ENCODE measurements at regions not wholly inside any gene's neighbourhood (a gene's known extent, or its start where the extent isn't known, plus 50 kb on each side); places are given as distances from the start of the nearest gene placed in this dataset.

- Histone ChIP-seq H3K27me3 (replicated peaks) (no peaks in the 10 kb centered on the region), H3K4me3 (no peak overlapping the region), H3K27ac (peak overlapping the region; percentile 57), H3K9me3 (replicated peaks) (no peaks in the 10 kb centered on the region; the same call in 1 of the 2 replicates), H3K4me1 (replicated peaks) (peaks cover 25% of the 10 kb centered on the region), H3K36me3 (no peaks in the 10 kb centered on the region)
- DNase-seq (ENCODE audit: low read depth in 1 of 2, low spot score in 2 of 2), result peak in 1 of 2 experiments; percentile 13
Observed at GRCh38 chr9:108535526-108535925, 320.3 kb downstream of the ACTL7B start.

GRCh38 chr9:108534741-108535140 is 321.0 kb downstream of the ACTL7B start:
- H3K9me3 ChIP-seq (replicated peaks), result no peaks in the 10 kb centered on the region; the same call in 1 of the 2 replicates
- peaks cover 25% of the 10 kb centered on the region for H3K4me1 ChIP-seq (replicated peaks)
- DNase-seq (ENCODE audit: low read depth in 1 of 2, low spot score in 2 of 2), result peak in 1 of 2 experiments; percentile 39
- no peaks in the 10 kb centered on the region for H3K36me3 ChIP-seq
- peak overlapping the region; percentile 57 for H3K27ac ChIP-seq
- no peak overlapping the region for H3K4me3 ChIP-seq
- H3K27me3 ChIP-seq (replicated peaks), result no peaks in the 10 kb centered on the region

GRCh38 chr9:108530141-108530540 is 325.6 kb downstream of the ACTL7B start:
- no peaks in the 10 kb centered on the region for H3K9me3 ChIP-seq (replicated peaks)
- no peak for DNase-seq (ENCODE audit: low read depth in 1 of 2, low spot score in 2 of 2)
- H3K36me3 ChIP-seq, result no peaks in the 10 kb centered on the region
- no peak overlapping the region for H3K4me3 ChIP-seq
- H3K4me1 ChIP-seq (replicated peaks), result peaks cover 10% of the 10 kb centered on the region
- no peak overlapping the region for H3K27ac ChIP-seq
- no peaks in the 10 kb centered on the region for H3K27me3 ChIP-seq (replicated peaks)

GRCh38 chr9:108528231-108528630 is 327.6 kb downstream of the ACTL7B start:
- Histone ChIP-seq H3K27me3 (replicated peaks) (no peaks in the 10 kb centered on the region), H3K4me3 (no peak overlapping the region), H3K27ac (no peak overlapping the region), H3K4me1 (replicated peaks) (no peaks in the 10 kb centered on the region), H3K36me3 (no peaks in the 10 kb centered on the region), H3K9me3 (replicated peaks) (no peaks in the 10 kb centered on the region)
- DNase-seq (ENCODE audit: low read depth in 1 of 2, low spot score in 2 of 2), result no peak

GRCh38 chr9:108526518-108526917 is 329.3 kb downstream of the ACTL7B start:
- no peak overlapping the region for H3K27ac ChIP-seq
- H3K4me1 ChIP-seq (replicated peaks), result no peaks in the 10 kb centered on the region
- no peaks in the 10 kb centered on the region for H3K27me3 ChIP-seq (replicated peaks)
- no peaks in the 10 kb centered on the region for H3K9me3 ChIP-seq (replicated peaks)
- DNase-seq (ENCODE audit: low read depth in 1 of 2, low spot score in 2 of 2), result no peak
- no peaks in the 10 kb centered on the region for H3K36me3 ChIP-seq
- H3K4me3 ChIP-seq, result no peak overlapping the region

- no peak overlapping the region for H3K4me3 ChIP-seq
Observed at GRCh38 chr9:108525186-108525585, 330.6 kb downstream of the ACTL7B start.

GRCh38 chr9:108521063-108521590 is 334.7 kb downstream of the ACTL7B start:
- Histone ChIP-seq H3K27me3 (replicated peaks) (no peaks in the 10 kb centered on the region), H3K4me1 (replicated peaks) (no peaks in the 10 kb centered on the region), H3K36me3 (no peaks in the 10 kb centered on the region), H3K4me3 (no peak overlapping the region), H3K27ac (no peak overlapping the region), H3K9me3 (replicated peaks) (no peaks in the 10 kb centered on the region)
- no peak for DNase-seq (ENCODE audit: low read depth in 1 of 2, low spot score in 2 of 2)

More at GRCh38 chr9:108525186-108525585, 330.6 kb downstream of the ACTL7B start:
- no peak for DNase-seq (ENCODE audit: low read depth in 1 of 2, low spot score in 2 of 2)
- Histone ChIP-seq H3K36me3 (no peaks in the 10 kb centered on the region), H3K4me1 (replicated peaks) (no peaks in the 10 kb centered on the region), H3K9me3 (replicated peaks) (no peaks in the 10 kb centered on the region), H3K27me3 (replicated peaks) (no peaks in the 10 kb centered on the region), H3K27ac (no peak overlapping the region)

- Histone ChIP-seq H3K4me1 (replicated peaks) (no peaks in the 10 kb centered on the region), H3K4me3 (no peak overlapping the region), H3K27ac (no peak overlapping the region), H3K27me3 (replicated peaks) (no peaks in the 10 kb centered on the region), H3K36me3 (no peaks in the 10 kb centered on the region), H3K9me3 (replicated peaks) (no peaks in the 10 kb centered on the region)
- no peak for DNase-seq (ENCODE audit: low read depth in 1 of 2, low spot score in 2 of 2)
Observed at GRCh38 chr9:108519437-108519836, 336.3 kb downstream of the ACTL7B start.

- H3K27ac ChIP-seq, result no peak overlapping the region
Observed at GRCh38 chr9:108517651-108518365, 338.0 kb downstream of the ACTL7B start.

GRCh38 chr9:108516391-108516790 is 339.4 kb downstream of the ACTL7B start:
- DNase-seq (ENCODE audit: low read depth in 1 of 2, low spot score in 2 of 2), result no peak
- Histone ChIP-seq H3K4me1 (replicated peaks) (no peaks in the 10 kb centered on the region), H3K27ac (no peak overlapping the region), H3K27me3 (replicated peaks) (no peaks in the 10 kb centered on the region), H3K4me3 (no peak overlapping the region), H3K9me3 (replicated peaks) (no peaks in the 10 kb centered on the region), H3K36me3 (no peaks in the 10 kb centered on the region)

More at GRCh38 chr9:108517651-108518365, 338.0 kb downstream of the ACTL7B start:
- DNase-seq (ENCODE audit: low read depth in 1 of 2, low spot score in 2 of 2), result no peak
- Histone ChIP-seq H3K36me3 (no peaks in the 10 kb centered on the region), H3K4me3 (no peak overlapping the region), H3K27me3 (replicated peaks) (no peaks in the 10 kb centered on the region), H3K4me1 (replicated peaks) (no peaks in the 10 kb centered on the region), H3K9me3 (replicated peaks) (no peaks in the 10 kb centered on the region)

- Histone ChIP-seq H3K9me3 (replicated peaks) (no peaks in the 10 kb centered on the region), H3K4me3 (no peak overlapping the region)
Observed at GRCh38 chr9:108515856-108516255, 339.9 kb downstream of the ACTL7B start.

GRCh38 chr9:108512426-108513173 is 343.2 kb downstream of the ACTL7B start:
- Histone ChIP-seq H3K4me1 (replicated peaks) (no peaks in the 10 kb centered on the region), H3K9me3 (replicated peaks) (no peaks in the 10 kb centered on the region), H3K4me3 (no peak overlapping the region), H3K36me3 (no peaks in the 10 kb centered on the region), H3K27me3 (replicated peaks) (no peaks in the 10 kb centered on the region), H3K27ac (no peak overlapping the region)
- DNase-seq (ENCODE audit: low read depth in 1 of 2, low spot score in 2 of 2), result no peak

More at GRCh38 chr9:108515856-108516255, 339.9 kb downstream of the ACTL7B start:
- DNase-seq (ENCODE audit: low read depth in 1 of 2, low spot score in 2 of 2), result no peak
- H3K36me3 ChIP-seq, result no peaks in the 10 kb centered on the region
- H3K27ac ChIP-seq, result no peak overlapping the region
- no peaks in the 10 kb centered on the region for H3K27me3 ChIP-seq (replicated peaks)
- H3K4me1 ChIP-seq (replicated peaks), result no peaks in the 10 kb centered on the region

GRCh38 chr9:108511307-108511706 is 344.5 kb downstream of the ACTL7B start:
- no peak for DNase-seq (ENCODE audit: low read depth in 1 of 2, low spot score in 2 of 2)
- Histone ChIP-seq H3K4me1 (replicated peaks) (no peaks in the 10 kb centered on the region), H3K27me3 (replicated peaks) (no peaks in the 10 kb centered on the region), H3K4me3 (no peak overlapping the region), H3K36me3 (no peaks in the 10 kb centered on the region), H3K27ac (no peak overlapping the region), H3K9me3 (replicated peaks) (no peaks in the 10 kb centered on the region)

GRCh38 chr9:108496846-108497245 is 358.9 kb downstream of the ACTL7B start:
- Histone ChIP-seq H3K36me3 (no peaks in the 10 kb centered on the region), H3K9me3 (replicated peaks) (no peaks in the 10 kb centered on the region), H3K4me3 (no peak overlapping the region), H3K4me1 (replicated peaks) (no peaks in the 10 kb centered on the region), H3K27ac (no peak overlapping the region), H3K27me3 (replicated peaks) (no peaks in the 10 kb centered on the region)
- no peak for DNase-seq (ENCODE audit: low read depth in 1 of 2, low spot score in 2 of 2)
